B cell (primary cell): ENCODE measurements at regions not wholly inside any gene's neighbourhood (a gene's known extent, or its start where the extent isn't known, plus 50 kb on each side); places are given as distances from the start of the nearest gene placed in this dataset.

Source experiments
- ATAC-seq: fragments of 200-7000 bp; cut with Tn5 transposase; one replicate; pipeline ENCODE4 v1.10.0; 2021; ENCODE audit warnings: low read depth, mild to moderate bottlenecking, moderate number of reproducible peaks, moderate library complexity
- CTCF ChIA-PET: fragments of 350-600 bp; sonication (Branson Sonifier 250); formaldehyde crosslinking; loops from one replicate; lab custom pipeline; 2021; ENCODE audit warnings: antibody characterized with exemption, inconsistent platforms; lab: Charles Lee
- POLR2A ChIA-PET: fragments of 350-600 bp; sonication (Branson Sonifier 250); formaldehyde crosslinking; loops from one replicate; lab custom pipeline; 2021; ENCODE audit warnings: antibody characterized with exemption; lab: Charles Lee
- DNase-seq: peaks from one replicate; pipeline ENCODE4 v3.0.0; 2013
- H2AFZ ChIP-seq: 2 replicates; pipeline ENCODE4 v1.6.1; 2012; ENCODE audit warnings: mild to moderate bottlenecking, low read depth, low read length; ENCODE audit not compliant: insufficient read depth, poor library complexity, severe bottlenecking
- H3K27ac ChIP-seq, 2 donors: 1 replicate in 1 of 2; 2 replicates in 1 of 2; pipeline ENCODE4 v1.5.1; 2012 to 2013; ENCODE audit warnings: low read length in 2 of 2, mild to moderate bottlenecking in 2 of 2, moderate library complexity in 1 of 2
- H3K27me3 ChIP-seq, 4 experiments: fragments of 200-600 bp in 1 of 4; sonication (generic) in 1 of 4; replicated peaks in 1 of 4; 1 replicate in 2 of 4; 2 replicates in 2 of 4; pipeline versions ENCODE4 v1.6.1 to v1.7.0; 2013 to 2016; ENCODE audit warnings: low read length in 3 of 4, mild to moderate bottlenecking in 2 of 4, mixed read lengths in 1 of 4, moderate library complexity in 1 of 4; ENCODE audit not compliant: insufficient read depth in 4 of 4, control insufficient read depth in 3 of 4; ENCODE audit errors: control extremely low read depth in 1 of 4
- H3K36me3 ChIP-seq, 2 experiments: replicated peaks in 1 of 2; 1 replicate in 1 of 2; 2 replicates in 1 of 2; pipeline versions ENCODE4 v1.6.1 to v1.7.1; 2013; ENCODE audit warnings: low read length in 1 of 2; ENCODE audit not compliant: insufficient read depth in 2 of 2, control insufficient read depth in 1 of 2; ENCODE audit errors: control extremely low read depth in 1 of 2, extremely low read depth in 1 of 2
- H3K4me1 ChIP-seq, 2 donors: fragments of 200-600 bp in 1 of 2; sonication (generic) in 1 of 2; 1 replicate in 1 of 2; 2 replicates in 1 of 2; pipeline versions ENCODE4 v1.5.1 to v1.6.1; 2013 to 2017; ENCODE audit warnings: low read length in 2 of 2; ENCODE audit not compliant: control insufficient read depth in 2 of 2, insufficient read depth in 2 of 2
- H3K4me2 ChIP-seq: replicated peaks from 2 replicates; pipeline ENCODE3; 2012; ENCODE audit warnings: mild to moderate bottlenecking, low read depth, low read length; ENCODE audit not compliant: poor library complexity, severe bottlenecking
- H3K4me3 ChIP-seq, 5 experiments: fragments of 200-600 bp in 1 of 5; sonication (generic) in 1 of 5; 1 replicate in 3 of 5; 2 replicates in 2 of 5; pipeline versions ENCODE4 v1.5.1 to v1.7.0; 2011 to 2016; ENCODE audit warnings: low read length in 4 of 5, mild to moderate bottlenecking in 4 of 5, low read depth in 2 of 5, control low read depth in 1 of 5, moderate library complexity in 1 of 5; ENCODE audit not compliant: insufficient read depth in 1 of 5; ENCODE audit errors: control extremely low read depth in 1 of 5, extremely low read depth in 1 of 5
- H3K79me2 ChIP-seq: fragments of 200-600 bp; sonication (generic); one replicate; pipeline ENCODE4 v1.6.0; 2016; ENCODE audit warnings: low read length; ENCODE audit not compliant: control insufficient read depth, insufficient read depth
- H3K9ac ChIP-seq: fragments of 200-600 bp; sonication (generic); 2 replicates; pipeline ENCODE4 v1.6.1; 2017; ENCODE audit warnings: mild to moderate bottlenecking, low read length, moderate library complexity
- H3K9me3 ChIP-seq, 3 donors: one replicate each; pipeline versions ENCODE4 v1.6.1 to v1.7.1; 2013; ENCODE audit warnings: low read length in 2 of 3; ENCODE audit not compliant: control insufficient read depth in 2 of 3, insufficient read depth in 1 of 3; ENCODE audit errors: control extremely low read depth in 1 of 3
- H4K20me1 ChIP-seq: 2 replicates; pipeline ENCODE4 v1.6.0; 2012; ENCODE audit warnings: mild to moderate bottlenecking, low read length; ENCODE audit not compliant: insufficient read depth, control insufficient read depth, poor library complexity, severe bottlenecking
- H3K27ac Mint-ChIP-seq: one replicate; pipeline ENCODE4 v1.8.0; 2021; ENCODE audit warnings: mixed read lengths
- H3K27me3 Mint-ChIP-seq: one replicate; pipeline ENCODE4 v1.8.0; 2021; ENCODE audit warnings: mixed read lengths
- H3K4me1 Mint-ChIP-seq: one replicate; pipeline ENCODE4 v1.8.0; 2021; ENCODE audit warnings: mixed read lengths
- H3K4me3 Mint-ChIP-seq: one replicate; pipeline ENCODE4 v1.8.0; 2021; ENCODE audit warnings: mixed read lengths
- H3K9me3 Mint-ChIP-seq: one replicate; pipeline ENCODE4 v1.8.0; 2022; ENCODE audit warnings: mixed read lengths; ENCODE audit not compliant: insufficient read depth
- EZH2 ChIP-seq: IDR thresholded peaks from 2 replicates; pipeline ENCODE4 v1.6.1; 2012; ENCODE audit warnings: borderline replicate concordance, low read depth, mild to moderate bottlenecking, moderate library complexity, low read length; ENCODE audit not compliant: insufficient read depth, poor library complexity, severe bottlenecking
- WGBS: methylation state at CpG from one replicate; pipeline ENCODE4 v1.1.5; 2013; ENCODE audit warnings: missing lambda C conversion rate; ENCODE audit not compliant: insufficient coverage; 5-methylcytosine and 5-hydroxymethylcytosine counted together
- intact Hi-C: fragments of 100-400 bp; cut with micrococcal nuclease; formaldehyde crosslinking; loops from one replicate; pipeline ENCODE4 v1.10.0; 2022
- TF ChIP-seq, protein P1 (sequence below): fragments of 200-600 bp; IDR thresholded peaks from one replicate; pipeline ENCODE4 v1.8.0; 2022; ENCODE audit warnings: antibody characterized with exemption, mild to moderate bottlenecking

DNA sequence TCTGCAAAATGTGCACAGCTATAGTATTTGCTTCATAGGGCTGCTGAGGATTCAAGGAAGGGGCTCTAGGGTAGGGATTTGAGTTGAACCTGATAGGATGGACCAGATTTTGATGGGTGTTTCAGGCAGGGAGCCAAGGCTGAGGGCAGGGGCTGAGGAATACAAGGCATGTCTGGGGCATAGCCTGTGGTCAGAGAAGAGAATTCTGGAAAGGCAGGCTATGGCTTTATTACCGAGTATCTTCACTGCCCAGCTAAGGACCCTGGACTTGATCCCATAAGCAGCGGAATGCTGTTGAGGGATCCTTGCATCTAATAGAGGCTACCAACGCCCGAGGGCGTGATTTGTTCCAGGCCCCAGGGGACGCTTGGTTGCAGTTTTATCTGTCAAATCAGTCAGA lies 193.0 kb upstream of the TLE3 start:
- H3K4me2 ChIP-seq = no peak overlapping the region
- H3K9ac ChIP-seq = no peak overlapping the region
- CTCF ChIA-PET = no interaction called here
- WGBS = 95% methylated on average over 6 of the region's 6 CpGs
- no peak for TF ChIP-seq EZH2
- TF ChIP-seq, protein P1, sequence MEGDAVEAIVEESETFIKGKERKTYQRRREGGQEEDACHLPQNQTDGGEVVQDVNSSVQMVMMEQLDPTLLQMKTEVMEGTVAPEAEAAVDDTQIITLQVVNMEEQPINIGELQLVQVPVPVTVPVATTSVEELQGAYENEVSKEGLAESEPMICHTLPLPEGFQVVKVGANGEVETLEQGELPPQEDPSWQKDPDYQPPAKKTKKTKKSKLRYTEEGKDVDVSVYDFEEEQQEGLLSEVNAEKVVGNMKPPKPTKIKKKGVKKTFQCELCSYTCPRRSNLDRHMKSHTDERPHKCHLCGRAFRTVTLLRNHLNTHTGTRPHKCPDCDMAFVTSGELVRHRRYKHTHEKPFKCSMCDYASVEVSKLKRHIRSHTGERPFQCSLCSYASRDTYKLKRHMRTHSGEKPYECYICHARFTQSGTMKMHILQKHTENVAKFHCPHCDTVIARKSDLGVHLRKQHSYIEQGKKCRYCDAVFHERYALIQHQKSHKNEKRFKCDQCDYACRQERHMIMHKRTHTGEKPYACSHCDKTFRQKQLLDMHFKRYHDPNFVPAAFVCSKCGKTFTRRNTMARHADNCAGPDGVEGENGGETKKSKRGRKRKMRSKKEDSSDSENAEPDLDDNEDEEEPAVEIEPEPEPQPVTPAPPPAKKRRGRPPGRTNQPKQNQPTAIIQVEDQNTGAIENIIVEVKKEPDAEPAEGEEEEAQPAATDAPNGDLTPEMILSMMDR = no peak
- Mint-ChIP-seq H3K9me3 (no peaks in the 10 kb centered on the region), H3K27ac (no peak overlapping the region), H3K4me1 (peaks cover 16% of the 10 kb centered on the region), H3K4me3 (no peak overlapping the region), H3K27me3 (no peaks in the 10 kb centered on the region)
- H3K4me3 ChIP-seq = no peak overlapping the region
- no peaks in the 10 kb centered on the region for H3K9me3 ChIP-seq
- POLR2A ChIA-PET = no interaction called here
- no peaks in the 10 kb centered on the region for H3K36me3 ChIP-seq
- H3K4me1 ChIP-seq = peaks cover 6 to 8% of the 10 kb centered on the region in 2 donors
- H4K20me1 ChIP-seq = no peaks in the 10 kb centered on the region
- no peak overlapping the region for H2AFZ ChIP-seq
- no peaks in the 10 kb centered on the region for H3K79me2 ChIP-seq
- DNase-seq (no peak), ATAC-seq (no peak)
- no peak overlapping the region for H3K27ac ChIP-seq
- no peaks in the 10 kb centered on the region for H3K27me3 ChIP-seq
- intact Hi-C loops = no loop called here

DNA sequence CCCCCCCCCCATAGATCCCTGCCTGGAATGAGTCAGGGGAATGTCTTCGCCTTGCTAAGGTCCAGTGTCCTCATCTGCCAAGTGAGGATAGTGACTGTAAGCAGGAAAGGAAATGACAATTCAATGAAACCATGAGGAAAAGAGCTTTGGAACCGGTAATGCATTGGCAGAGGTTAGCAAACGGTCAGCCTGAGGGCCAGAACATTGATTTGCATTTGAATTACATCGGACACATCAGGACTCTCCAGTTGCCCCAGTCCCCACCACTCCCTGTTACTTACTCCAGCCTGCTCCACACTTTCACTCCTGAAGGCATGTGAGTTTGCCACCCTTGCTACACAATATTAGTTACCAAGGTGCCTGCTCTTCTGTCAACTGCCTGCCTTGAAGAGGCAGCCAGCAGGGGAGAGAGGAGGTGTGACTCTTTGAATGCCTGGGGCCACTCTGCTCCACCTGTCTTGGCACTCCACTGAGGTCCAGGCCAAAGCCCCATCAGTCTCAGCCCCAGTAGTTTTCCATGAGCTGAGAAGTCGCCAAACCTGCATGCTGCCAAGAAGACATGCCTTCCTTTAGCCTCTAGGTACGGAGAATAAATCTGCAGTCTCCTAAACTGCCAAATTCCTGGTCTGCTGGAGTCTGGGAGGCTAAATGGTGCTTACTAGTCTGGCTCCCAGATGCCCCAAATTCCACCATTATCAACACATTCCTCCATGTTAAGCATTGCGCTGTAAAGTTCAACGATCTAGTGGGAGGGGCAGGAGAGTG lies 191.7 kb upstream of the TLE3 start:
- ChIA-PET POLR2A (no interaction called here), CTCF (no interaction called here)
- Histone ChIP-seq H3K4me1 (peaks cover 12 to 16% of the 10 kb centered on the region in 2 donors), H3K27ac (no peak overlapping the region), H3K79me2 (no peaks in the 10 kb centered on the region), H3K27me3 (no peaks in the 10 kb centered on the region), H2AFZ (no peak overlapping the region), H4K20me1 (no peaks in the 10 kb centered on the region), H3K4me3 (no peak overlapping the region), H3K9me3 (peaks cover 0 to 2% (median 0%) of the 10 kb centered on the region in 3 donors), H3K36me3 (no peaks in the 10 kb centered on the region), H3K4me2 (no peak overlapping the region), H3K9ac (no peak overlapping the region)
- Mint-ChIP-seq H3K27me3 (no peaks in the 10 kb centered on the region), H3K9me3 (no peaks in the 10 kb centered on the region), H3K27ac (no peak overlapping the region), H3K4me1 (peaks cover 25% of the 10 kb centered on the region), H3K4me3 (no peak overlapping the region)
- ATAC-seq (no peak), DNase-seq (no peak)
- TF ChIP-seq, protein P1 = no peak
- TF ChIP-seq EZH2 = no peak
- 73% methylated on average over 6 of the region's 8 CpGs for WGBS
- intact Hi-C loops = loop anchor here (10.0 kb wide), 1 partner anchor 605 kb away; the partner anchor contains the start of genes LRRC49 and THAP10
